IMR-90 (cell line): ENCODE measurements at regions not wholly inside any gene's neighbourhood (a gene's known extent, or its start where the extent isn't known, plus 50 kb on each side); places are given as distances from the start of the nearest gene placed in this dataset.

Source experiments
- ATAC-seq: fragments of 200-7000 bp; cut with Tn5 transposase; 2 replicates; pipeline ENCODE4 v1.9.1; 2020; ENCODE audit warnings: low read depth, mild to moderate bottlenecking, moderate library complexity
- BruUV-seq: library from RNA; stranded (reverse); fragments of 400-500 nt; replicated peaks from 2 replicates; lab custom pipeline; 2021; lab: Mats Ljungman, UMichigan
- CTCF ChIA-PET: fragments of 300-600 bp; formaldehyde crosslinking; extraction: SDS; loops from one replicate; lab custom pipeline; 2021; ENCODE audit warnings: antibody characterized with exemption; lab: Yijun Ruan, JAX
- POLR2A ChIA-PET: fragments of 300-600 bp; sonication (Branson Sonifier 250); formaldehyde crosslinking; loops from one replicate; lab custom pipeline; 2022; ENCODE audit warnings: antibody characterized with exemption; ENCODE audit not compliant: unreplicated experiment; lab: Charles Lee
- DNase-seq: peaks from one replicate; pipeline ENCODE4 v3.0.0; 2013
- H2AFZ ChIP-seq: replicated peaks from 2 replicates; pipeline ENCODE3; 2013; ENCODE audit warnings: low read length, mild to moderate bottlenecking; ENCODE audit not compliant: poor library complexity
- H2AK5ac ChIP-seq: 2 replicates; pipeline ENCODE4 v1.6.1; 2013; ENCODE audit warnings: low read depth, low read length, inconsistent platforms
- H2AK9ac ChIP-seq: replicated peaks from 2 replicates; pipeline ENCODE3; 2013; ENCODE audit warnings: mild to moderate bottlenecking, low read depth, low read length, moderate library complexity; ENCODE audit not compliant: poor library complexity
- H2BK120ac ChIP-seq: 2 replicates; pipeline ENCODE4 v1.6.1; 2013; ENCODE audit warnings: low read depth, low read length, inconsistent platforms
- H2BK15ac ChIP-seq: 3 replicates; pipeline ENCODE4 v1.6.1; 2013; ENCODE audit warnings: low read depth, low read length, inconsistent platforms
- H2BK20ac ChIP-seq: 2 replicates; pipeline ENCODE4 v1.6.1; 2013; ENCODE audit warnings: low read depth, mild to moderate bottlenecking, inconsistent platforms, low read length, moderate library complexity
- H2BK5ac ChIP-seq: 2 replicates; pipeline ENCODE4 v1.6.1; 2013; ENCODE audit warnings: mild to moderate bottlenecking, low read depth, low read length, inconsistent platforms; ENCODE audit not compliant: poor library complexity, severe bottlenecking
- H3K14ac ChIP-seq: replicated peaks from 2 replicates; pipeline ENCODE4 v1.6.1; 2013; ENCODE audit warnings: low read depth, low read length, inconsistent platforms
- H3K18ac ChIP-seq: 2 replicates; pipeline ENCODE4 v1.6.1; 2013; ENCODE audit warnings: low read depth, low read length, control low read depth
- H3K23ac ChIP-seq: 2 replicates; pipeline ENCODE4 v1.6.1; 2013; ENCODE audit warnings: low read depth, low read length, inconsistent platforms
- H3K27ac ChIP-seq: 2 replicates; pipeline ENCODE4 v1.5.1; 2013; ENCODE audit warnings: mild to moderate bottlenecking, control low read depth, low read length; ENCODE audit not compliant: insufficient read depth
- H3K27me3 ChIP-seq: 2 replicates; pipeline ENCODE4 v1.6.1; 2013; ENCODE audit warnings: low read length; ENCODE audit not compliant: control insufficient read depth, insufficient read depth
- H3K36me3 ChIP-seq: 2 replicates; pipeline ENCODE4 v1.6.1; 2013; ENCODE audit warnings: low read length, mixed read lengths; ENCODE audit not compliant: control insufficient read depth, insufficient read depth
- H3K4ac ChIP-seq: 2 replicates; pipeline ENCODE4 v1.6.1; 2013; ENCODE audit warnings: low read depth, low read length, inconsistent platforms
- H3K4me1 ChIP-seq: 2 replicates; pipeline ENCODE4 v1.6.1; 2013; ENCODE audit warnings: low read length, mixed read lengths; ENCODE audit not compliant: control insufficient read depth, insufficient read depth
- H3K4me2 ChIP-seq: 2 replicates; pipeline ENCODE4 v1.6.1; 2013; ENCODE audit warnings: low read depth, mild to moderate bottlenecking, control low read depth, low read length, moderate library complexity
- H3K4me3 ChIP-seq: 2 replicates; pipeline ENCODE4 v1.5.1; 2013; ENCODE audit warnings: low read depth, mild to moderate bottlenecking, control low read depth, low read length, moderate library complexity; ENCODE audit not compliant: insufficient read depth
- H3K56ac ChIP-seq: 2 replicates; pipeline ENCODE4 v1.6.1; 2013; ENCODE audit warnings: low read length, inconsistent platforms; ENCODE audit not compliant: insufficient read depth; ENCODE audit errors: extremely low read depth
- H3K79me1 ChIP-seq, 2 experiments: 2 replicates each; pipeline ENCODE4 v1.6.1; 2013; ENCODE audit warnings: low read length in 2 of 2, inconsistent platforms in 1 of 2, low read depth in 1 of 2
- H3K9ac ChIP-seq: 2 replicates; pipeline ENCODE4 v1.6.1; 2013; ENCODE audit warnings: low read depth, low read length, control low read depth
- H3K9me1 ChIP-seq: 2 replicates; pipeline ENCODE4 v1.6.1; 2013; ENCODE audit warnings: low read length, inconsistent platforms; ENCODE audit not compliant: insufficient read depth
- H3K9me3 ChIP-seq: 2 replicates; pipeline ENCODE4 v1.6.1; 2013; ENCODE audit warnings: low read length; ENCODE audit not compliant: control insufficient read depth, insufficient read depth
- H4K20me1 ChIP-seq: 2 replicates; pipeline ENCODE4 v1.6.1; 2013; ENCODE audit warnings: low read length, inconsistent platforms; ENCODE audit not compliant: insufficient read depth
- H4K5ac ChIP-seq: 2 replicates; pipeline ENCODE4 v1.6.1; 2013; ENCODE audit warnings: mild to moderate bottlenecking, low read depth, low read length, control low read depth
- H4K8ac ChIP-seq, 2 experiments: 2 replicates each; pipeline ENCODE4 v1.6.1; 2013; ENCODE audit warnings: low read depth in 2 of 2, low read length in 2 of 2, control low read depth in 1 of 2, inconsistent platforms in 1 of 2
- H4K91ac ChIP-seq: 2 replicates; pipeline ENCODE4 v1.6.1; 2013; ENCODE audit warnings: low read depth, low read length, inconsistent platforms; ENCODE audit not compliant: insufficient read depth
- BHLHE40 ChIP-seq: fragments of 150-350 bp; IDR thresholded peaks from 2 replicates; pipeline ENCODE4 v1.6.1; 2016; ENCODE audit warnings: mild to moderate bottlenecking, low read depth, low read length
- CEBPB ChIP-seq: IDR thresholded peaks from 2 replicates; pipeline ENCODE4 v1.6.1; 2012; ENCODE audit warnings: low read depth, low read length, improper control_type of control experiment
- FOS ChIP-seq: fragments of 150-350 bp; IDR thresholded peaks from 2 replicates; pipeline ENCODE4 v1.6.1; 2016; ENCODE audit warnings: low read depth, low read length
- POLR2A ChIP-seq: IDR thresholded peaks from 2 replicates; pipeline ENCODE4 v1.6.1; 2012; ENCODE audit warnings: mild to moderate bottlenecking, low read depth, low read length
- RAD21 ChIP-seq: IDR thresholded peaks from 2 replicates; pipeline ENCODE4 v1.6.1; 2012; ENCODE audit warnings: low read length, improper control_type of control experiment
- RFX5 ChIP-seq: IDR thresholded peaks from 2 replicates; pipeline ENCODE4 v1.8.0; 2012; ENCODE audit warnings: low read depth, mild to moderate bottlenecking, low read length, moderate library complexity
- SMC3 ChIP-seq: fragments of 150-350 bp; IDR thresholded peaks from 2 replicates; pipeline ENCODE4 v1.6.1; 2016; ENCODE audit warnings: low read depth, mild to moderate bottlenecking, antibody characterized with exemption, low read length, moderate library complexity
- WGBS, 2 experiments: methylation state at CpG; one replicate each; pipeline versions ENCODE4 v1.1.5 to v1.1.7; 2013; ENCODE audit warnings: missing lambda C conversion rate in 2 of 2; ENCODE audit not compliant: insufficient read length in 1 of 2; ENCODE audit errors: extremely low coverage in 2 of 2; 5-methylcytosine and 5-hydroxymethylcytosine counted together
- dilution Hi-C: fragments of 300-500 bp; cut with HindIII; formaldehyde crosslinking; loops from one replicate; pipeline ENCODE4 v1.14.3; 2018; ENCODE audit warnings: low sequenced_read_pairs; ENCODE audit not compliant: unreplicated experiment
- in situ Hi-C: fragments of 300-500 bp; cut with MboI; formaldehyde crosslinking; loops from 3 replicates; pipeline ENCODE4 v1.14.3; 2019; ENCODE audit warnings: low sequenced_read_pairs, inconsistent platforms, mixed read lengths
- intact Hi-C: fragments of 100-400 bp; cut with micrococcal nuclease; formaldehyde crosslinking; loops from 2 replicates; pipeline ENCODE4 v1.10.0; 2022
- TF ChIP-seq, protein P1 (sequence below): conservative IDR thresholded peaks from 2 replicates; pipeline ENCODE4 v1.5.1; 2012; ENCODE audit warnings: mild to moderate bottlenecking, low read depth, low read length, improper control_type of control experiment

- H3K4me1 ChIP-seq: no peaks in the 10 kb centered on the region
- H2AK5ac ChIP-seq: no peak overlapping the region
- DNase-seq: no peak
- POLR2A ChIA-PET: no interaction called here
- no peak overlapping the region for H2AK9ac ChIP-seq
- ATAC-seq: no peak
- no peak overlapping the region for H2AFZ ChIP-seq
- H3K27me3 ChIP-seq: no peaks in the 10 kb centered on the region
- 83% methylated on average over 1 of the region's 2 CpGs; no CpG with 5 or more reads in 1 of the 2 experiments for WGBS, 2 experiments
- H3K79me1 ChIP-seq: no peaks in the 10 kb centered on the region
- no peak overlapping the region for H2BK5ac ChIP-seq
- H3K4me3 ChIP-seq: no peak overlapping the region
- H2BK120ac ChIP-seq: no peak overlapping the region
- H3K4ac ChIP-seq: no peak overlapping the region
- H3K9ac ChIP-seq: no peak overlapping the region
- no TSS peak for BruUV-seq
- H3K27ac ChIP-seq: no peak overlapping the region
- CTCF ChIA-PET: no interaction called here
- H3K14ac ChIP-seq: no peak overlapping the region
- H3K36me3 ChIP-seq: no peaks in the 10 kb centered on the region
- H3K4me2 ChIP-seq: no peak overlapping the region
- no peak overlapping the region for H4K8ac ChIP-seq
- H3K18ac ChIP-seq: no peak overlapping the region
- no peak overlapping the region for H2BK15ac ChIP-seq
- no peak overlapping the region for H3K23ac ChIP-seq
- H4K5ac ChIP-seq: no peak overlapping the region
- dilution Hi-C loops (no loop called here), intact Hi-C loops (no loop called here), in situ Hi-C loops (no loop called here)
- H3K9me1 ChIP-seq: no peaks in the 10 kb centered on the region
- no peaks in the 10 kb centered on the region for H3K9me3 ChIP-seq
- H3K56ac ChIP-seq: no peak overlapping the region
- TF ChIP-seq SMC3: no peak
- TF ChIP-seq RAD21: no peak
- TF ChIP-seq BHLHE40: no peak
- TF ChIP-seq POLR2A: no peak
- no peak for TF ChIP-seq FOS
- TF ChIP-seq, protein P1, sequence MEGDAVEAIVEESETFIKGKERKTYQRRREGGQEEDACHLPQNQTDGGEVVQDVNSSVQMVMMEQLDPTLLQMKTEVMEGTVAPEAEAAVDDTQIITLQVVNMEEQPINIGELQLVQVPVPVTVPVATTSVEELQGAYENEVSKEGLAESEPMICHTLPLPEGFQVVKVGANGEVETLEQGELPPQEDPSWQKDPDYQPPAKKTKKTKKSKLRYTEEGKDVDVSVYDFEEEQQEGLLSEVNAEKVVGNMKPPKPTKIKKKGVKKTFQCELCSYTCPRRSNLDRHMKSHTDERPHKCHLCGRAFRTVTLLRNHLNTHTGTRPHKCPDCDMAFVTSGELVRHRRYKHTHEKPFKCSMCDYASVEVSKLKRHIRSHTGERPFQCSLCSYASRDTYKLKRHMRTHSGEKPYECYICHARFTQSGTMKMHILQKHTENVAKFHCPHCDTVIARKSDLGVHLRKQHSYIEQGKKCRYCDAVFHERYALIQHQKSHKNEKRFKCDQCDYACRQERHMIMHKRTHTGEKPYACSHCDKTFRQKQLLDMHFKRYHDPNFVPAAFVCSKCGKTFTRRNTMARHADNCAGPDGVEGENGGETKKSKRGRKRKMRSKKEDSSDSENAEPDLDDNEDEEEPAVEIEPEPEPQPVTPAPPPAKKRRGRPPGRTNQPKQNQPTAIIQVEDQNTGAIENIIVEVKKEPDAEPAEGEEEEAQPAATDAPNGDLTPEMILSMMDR: no peak
- no peak for TF ChIP-seq RFX5
- TF ChIP-seq CEBPB: no peak
- no peaks in the 10 kb centered on the region for H4K20me1 ChIP-seq
- H4K91ac ChIP-seq: no peak overlapping the region
- H2BK20ac ChIP-seq: no peak overlapping the region
These were observed 226.1 kb downstream of the ANKRD50 start for GRCh38 chr4:124486423-124486822.
